Hepatocyte (in vitro differentiated cells): ENCODE measurements at regions not wholly inside any gene's neighbourhood (a gene's known extent, or its start where the extent isn't known, plus 50 kb on each side); places are given as distances from the start of the nearest gene placed in this dataset.
"Not testable (repeated sequence)": the region's sequence is repeated elsewhere in the genome, so short reads cannot be mapped to it uniquely, and the experiment has no call there.

ENCODE experiments used
- EZH2 ChIP-seq: fragments of 200-600 bp; sonication (generic); IDR thresholded peaks from 2 replicates; pipeline ENCODE4 v1.6.1; 2016; ENCODE audit warnings: antibody characterized with exemption, mild to moderate bottlenecking, borderline replicate concordance
- EZH2phosphoT487 ChIP-seq: fragments of 200-600 bp; sonication (generic); IDR thresholded peaks from one replicate; pipeline ENCODE4 v1.6.1; 2018; ENCODE audit warnings: antibody characterized with exemption, mild to moderate bottlenecking, low read depth, moderate library complexity; ENCODE audit not compliant: unreplicated experiment, severe bottlenecking
- TF ChIP-seq, protein P1 (sequence below): fragments of 200-600 bp; sonication (generic); IDR thresholded peaks from 2 replicates; pipeline ENCODE4 v1.5.1; 2016; ENCODE audit warnings: antibody characterized with exemption, mild to moderate bottlenecking; ENCODE audit not compliant: poor library complexity

DNA sequence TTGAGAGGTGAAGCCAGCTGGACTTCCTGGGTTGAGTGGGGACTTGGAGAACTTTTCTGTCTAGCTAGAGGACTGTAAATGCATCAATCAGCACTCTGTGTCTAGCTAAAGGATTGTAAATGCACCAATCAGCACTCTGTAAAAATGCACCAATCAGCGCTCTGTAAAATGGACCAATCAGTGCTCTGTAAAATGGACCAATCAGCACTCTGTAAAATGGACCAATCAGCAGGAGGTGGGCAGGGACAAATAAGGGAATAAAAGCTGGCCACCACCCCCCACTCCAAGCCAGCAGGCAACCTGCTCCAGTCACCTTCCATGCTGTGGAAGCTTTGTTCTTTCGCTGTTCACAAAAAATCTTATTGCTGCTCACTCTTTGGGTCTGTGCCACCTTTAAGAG is 390.4 kb downstream of the RPS24 start:
- TF ChIP-seq, protein P1, sequence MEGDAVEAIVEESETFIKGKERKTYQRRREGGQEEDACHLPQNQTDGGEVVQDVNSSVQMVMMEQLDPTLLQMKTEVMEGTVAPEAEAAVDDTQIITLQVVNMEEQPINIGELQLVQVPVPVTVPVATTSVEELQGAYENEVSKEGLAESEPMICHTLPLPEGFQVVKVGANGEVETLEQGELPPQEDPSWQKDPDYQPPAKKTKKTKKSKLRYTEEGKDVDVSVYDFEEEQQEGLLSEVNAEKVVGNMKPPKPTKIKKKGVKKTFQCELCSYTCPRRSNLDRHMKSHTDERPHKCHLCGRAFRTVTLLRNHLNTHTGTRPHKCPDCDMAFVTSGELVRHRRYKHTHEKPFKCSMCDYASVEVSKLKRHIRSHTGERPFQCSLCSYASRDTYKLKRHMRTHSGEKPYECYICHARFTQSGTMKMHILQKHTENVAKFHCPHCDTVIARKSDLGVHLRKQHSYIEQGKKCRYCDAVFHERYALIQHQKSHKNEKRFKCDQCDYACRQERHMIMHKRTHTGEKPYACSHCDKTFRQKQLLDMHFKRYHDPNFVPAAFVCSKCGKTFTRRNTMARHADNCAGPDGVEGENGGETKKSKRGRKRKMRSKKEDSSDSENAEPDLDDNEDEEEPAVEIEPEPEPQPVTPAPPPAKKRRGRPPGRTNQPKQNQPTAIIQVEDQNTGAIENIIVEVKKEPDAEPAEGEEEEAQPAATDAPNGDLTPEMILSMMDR, result not testable (repeated sequence)
- TF ChIP-seq EZH2, EZH2phosphoT487: not testable (repeated sequence)
